Astrocyte of the cerebellum (primary cell): ENCODE measurements at regions not wholly inside any gene's neighbourhood (a gene's known extent, or its start where the extent isn't known, plus 50 kb on each side); places are given as distances from the start of the nearest gene placed in this dataset.

Experiments used
- DNase-seq: peaks from one replicate; pipeline ENCODE4 v3.0.0-alpha.2; 2011; ENCODE audit warnings: low read depth
- H3K4me3 ChIP-seq: 2 replicates; pipeline ENCODE4 v1.5.1; 2011; ENCODE audit warnings: mild to moderate bottlenecking, low read depth, low read length, moderate library complexity
- CTCF ChIP-seq: IDR thresholded peaks from 2 replicates; pipeline ENCODE4 v1.5.1; 2012; ENCODE audit warnings: low read length, low read depth, moderate library complexity, mild to moderate bottlenecking; ENCODE audit errors: missing control alignments
- in situ Hi-C: cut with HindIII; loops from 2 replicates; pipeline ENCODE4 v1.10.0; 2017; ENCODE audit warnings: low sequenced_read_pairs

- TF ChIP-seq CTCF = no peak
- DNase-seq = no peak
- H3K4me3 ChIP-seq = no peak overlapping the region
- in situ Hi-C loops = no loop called here
These were observed 575.5 kb downstream of the RNF144A start for GRCh38 chr2:7492719-7493118.

DNA sequence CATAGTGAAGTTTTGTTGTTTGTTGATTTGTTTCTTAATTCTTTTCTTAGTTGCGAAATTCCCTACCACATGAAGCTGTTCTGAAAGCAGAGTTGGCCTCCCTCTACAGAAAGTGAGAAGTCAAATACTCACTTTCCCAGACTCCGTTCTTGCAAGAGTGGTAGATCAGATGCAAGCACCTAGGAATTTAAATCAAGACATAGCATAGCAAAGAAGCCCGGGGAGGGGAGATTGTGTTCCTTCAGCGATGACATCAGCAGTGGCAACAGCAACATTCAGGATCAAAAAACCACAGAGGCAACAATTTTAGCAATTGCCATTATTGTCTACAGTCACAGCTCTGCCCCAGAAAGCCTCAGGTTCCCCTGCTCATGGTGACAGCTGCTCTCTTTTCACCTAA is 580.0 kb downstream of the RNF144A start:
- no peak overlapping the region for H3K4me3 ChIP-seq
- TF ChIP-seq CTCF = no peak
- DNase-seq = no peak
- in situ Hi-C loops = no loop called here

DNA sequence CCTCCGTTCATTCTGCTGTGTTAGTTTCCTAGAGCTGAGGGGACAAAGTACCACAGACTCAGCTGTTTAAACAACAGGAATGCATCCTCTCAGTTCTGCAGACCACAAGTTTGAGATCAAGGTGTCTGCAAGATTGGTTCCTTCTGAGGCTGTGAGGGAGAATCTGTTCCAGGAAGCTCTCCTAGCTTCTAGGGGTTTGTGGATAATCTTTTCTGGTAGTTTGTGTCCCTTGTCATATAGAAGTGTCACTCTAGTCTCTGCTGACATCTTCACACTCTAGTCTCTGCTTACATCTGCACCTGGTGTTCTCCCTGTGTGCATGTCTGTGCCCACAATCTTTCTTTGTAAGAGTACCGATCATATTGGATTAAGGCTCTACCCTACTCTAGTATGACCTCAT is 581.8 kb downstream of the RNF144A start:
- DNase-seq = no peak
- no peak for TF ChIP-seq CTCF
- in situ Hi-C loops = no loop called here
- no peak overlapping the region for H3K4me3 ChIP-seq

GRCh38 chr2:7502336-7502735 is 585.1 kb downstream of the RNF144A start:
- H3K4me3 ChIP-seq = no peak overlapping the region
- DNase-seq = no peak
- no peak for TF ChIP-seq CTCF
- in situ Hi-C loops = no loop called here

GRCh38 chr2:7508296-7508943 is 591.2 kb downstream of the RNF144A start:
- TF ChIP-seq CTCF = no peak
- in situ Hi-C loops = no loop called here
- H3K4me3 ChIP-seq = no peak overlapping the region
- DNase-seq = no peak

DNA sequence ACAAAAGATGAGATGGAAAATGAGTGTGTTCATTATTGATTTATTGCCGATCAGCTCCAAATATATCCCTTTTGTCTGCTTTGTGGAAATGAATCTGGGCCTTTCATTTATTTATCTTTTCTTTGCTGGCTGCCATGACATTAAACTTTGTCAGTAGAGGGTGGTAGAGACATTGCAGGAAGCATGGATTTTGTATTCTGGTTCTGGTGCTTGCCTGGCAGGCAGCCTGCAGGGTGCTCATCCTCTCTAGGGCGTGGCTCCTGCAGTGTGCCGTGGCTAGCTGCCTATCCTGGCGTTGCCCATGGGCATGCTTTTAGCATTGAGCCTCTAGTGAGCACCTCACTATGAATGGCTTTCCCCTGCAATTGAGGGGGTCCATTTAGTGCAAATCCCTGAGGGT is 593.1 kb downstream of the RNF144A start:
- in situ Hi-C loops = no loop called here
- no peak overlapping the region for H3K4me3 ChIP-seq
- TF ChIP-seq CTCF = no peak
- DNase-seq = no peak
